Sigmoid colon (tissue), 6 donors: ENCODE measurements at regions not wholly inside any gene's neighbourhood (a gene's known extent, or its start where the extent isn't known, plus 50 kb on each side); places are given as distances from the start of the nearest gene placed in this dataset.

Experiments used
- DNase-seq: peaks from one replicate; pipeline ENCODE4 v3.0.0-alpha.2; 2019
- H3K27ac ChIP-seq, 4 donors: fragments of 200-600 bp; sonication (generic); one replicate each; pipeline ENCODE4 v1.5.1; 2016 to 2019; ENCODE audit warnings: mild to moderate bottlenecking in 1 of 4
- H3K27me3 ChIP-seq, 3 donors: fragments of 200-600 bp; sonication (generic); one replicate each; pipeline ENCODE4 v1.5.1; 2019; ENCODE audit warnings: mild to moderate bottlenecking in 1 of 3
- H3K36me3 ChIP-seq, 4 donors: fragments of 200-600 bp; sonication (generic); one replicate each; pipeline ENCODE4 v1.5.1; 2016 to 2019
- H3K4me1 ChIP-seq, 4 donors: fragments of 200-600 bp; sonication (generic); one replicate each; pipeline ENCODE4 v1.5.1; 2017 to 2019
- H3K4me3 ChIP-seq, 4 donors: fragments of 200-600 bp; sonication (generic); one replicate each; pipeline ENCODE4 v1.5.1; 2017 to 2019; ENCODE audit warnings: mild to moderate bottlenecking in 2 of 4, moderate library complexity in 1 of 4
- H3K9me3 ChIP-seq, 4 donors: fragments of 200-600 bp in 3 of 4; sonication (generic) in 3 of 4; one replicate each; pipeline versions ENCODE4 v1.5.1 to v1.6.1; 2013 to 2019
- CTCF ChIP-seq, 4 experiments: fragments of 450-650 bp in 3 of 4; fragments of 200-600 bp in 1 of 4; IDR thresholded peaks; one replicate each; pipeline ENCODE4 v1.5.1; 2016 to 2019; ENCODE audit warnings: antibody characterized with exemption in 4 of 4, mild to moderate bottlenecking in 3 of 4, moderate library complexity in 2 of 4
- EP300 ChIP-seq, 4 donors: sonication (generic); formaldehyde crosslinking; IDR thresholded peaks; one replicate each; pipeline ENCODE4 v1.6.1; 2017; ENCODE audit warnings: antibody characterized with exemption in 4 of 4
- POLR2A ChIP-seq, 2 donors: fragments of 450-650 bp; IDR thresholded peaks; one replicate each; pipeline ENCODE4 v1.6.1; 2016; ENCODE audit warnings: antibody characterized with exemption in 2 of 2, mild to moderate bottlenecking in 2 of 2, moderate library complexity in 2 of 2
- POLR2AphosphoS5 ChIP-seq, 4 donors: sonication (generic); formaldehyde crosslinking; IDR thresholded peaks; one replicate each; pipeline ENCODE4 v1.6.1; 2017; ENCODE audit warnings: antibody characterized with exemption in 4 of 4
- WGBS, 2 donors: extraction: QIAGEN DNeasy Blood & Tissue Kit; methylation state at CpG; one replicate each; pipeline ENCODE4 v1.1.7; 2013; 5-methylcytosine and 5-hydroxymethylcytosine counted together
- intact Hi-C: fragments of 100-400 bp; cut with DNase I; formaldehyde crosslinking; loops from one replicate; pipeline ENCODE4 v1.15.1; 2023
- donor health status: healthy with polysubstance abuse.
- donor health status: healthy.

DNA sequence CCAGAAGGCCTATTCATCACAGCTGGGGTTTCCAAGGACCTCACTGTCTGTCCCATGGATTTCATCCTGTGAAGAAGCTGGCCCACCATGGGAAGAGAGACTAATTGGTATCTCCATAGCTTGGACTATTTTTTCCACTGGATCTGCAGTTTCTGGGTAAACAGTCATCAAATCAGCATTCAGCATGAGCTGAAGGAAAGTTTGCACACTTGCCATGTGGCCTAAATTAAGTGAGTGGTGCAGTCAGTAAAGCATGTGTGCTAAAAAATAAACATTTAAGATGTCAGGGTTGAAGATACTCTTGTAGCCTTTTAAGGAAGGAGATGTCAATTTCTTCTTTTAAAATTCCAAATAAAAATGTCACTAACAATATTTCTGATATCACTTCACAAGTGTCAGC lies 381.1 kb upstream of the ZMIZ1 start:
- Histone ChIP-seq H3K36me3 (no peaks in the 10 kb centered on the region), H3K27ac (peak overlapping the region in 1 of 4 donors; percentile 80), H3K4me3 (no peak overlapping the region), H3K4me1 (peaks cover 0 to 17% (median 15%) of the 10 kb centered on the region in 4 donors), H3K9me3 (no peaks in the 10 kb centered on the region), H3K27me3 (no peaks in the 10 kb centered on the region)
- TF ChIP-seq CTCF (IDR thresholded peaks at IDR 0.05), result no peak
- no peak for DNase-seq
- intact Hi-C loops, result no loop called here

DNA sequence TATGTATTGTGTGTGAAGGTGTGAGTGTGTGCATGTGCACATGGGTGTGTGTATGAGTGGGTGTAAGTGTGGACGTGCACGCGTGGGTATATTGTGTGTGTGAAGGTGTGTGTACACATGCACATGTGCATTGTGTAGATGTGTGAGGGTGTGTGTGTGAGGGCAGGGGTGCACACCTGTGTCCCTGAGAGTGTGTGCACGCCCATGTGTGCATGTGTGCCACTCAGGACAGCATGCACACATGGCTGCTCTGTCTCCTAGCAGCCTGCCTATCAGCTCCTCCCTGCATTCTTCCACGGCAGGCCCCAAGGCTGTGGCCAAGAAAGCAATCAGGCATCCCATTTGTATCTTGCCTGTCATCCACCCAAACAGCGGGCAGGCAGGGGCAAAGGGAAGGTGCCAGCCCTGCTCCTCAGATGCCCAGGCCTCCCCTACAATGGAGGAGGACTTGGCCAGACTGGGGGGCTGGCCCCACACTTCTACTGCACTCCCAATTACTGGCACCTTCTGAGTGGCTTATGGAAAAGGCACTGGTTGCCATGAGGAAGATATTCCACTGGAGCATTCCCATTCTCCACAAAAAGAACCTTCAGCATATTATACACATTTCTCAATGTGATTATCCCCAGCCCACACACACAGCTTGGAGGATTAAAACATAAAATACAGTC lies 380.4 kb upstream of the ZMIZ1 start:
- Histone ChIP-seq H3K4me3 (no peak overlapping the region), H3K36me3 (no peaks in the 10 kb centered on the region), H3K27me3 (no peaks in the 10 kb centered on the region), H3K9me3 (no peaks in the 10 kb centered on the region), H3K27ac (peak overlapping the region; percentile 53 to 80 (median 62)), H3K4me1 (peaks cover 0 to 17% (median 15%) of the 10 kb centered on the region in 4 donors)
- intact Hi-C loops, result no loop called here
- WGBS, 2 donors, result 81 to 83% methylated on average over 6 of the region's 6 CpGs
- TF ChIP-seq CTCF (IDR thresholded peaks at IDR 0.05) (no peak), EP300 (IDR thresholded peaks at IDR 0.05) (no peak), POLR2AphosphoS5 (IDR thresholded peaks at IDR 0.05) (no peak), POLR2A (IDR thresholded peaks at IDR 0.05) (no peak)
- DNase-seq, result no peak

DNA sequence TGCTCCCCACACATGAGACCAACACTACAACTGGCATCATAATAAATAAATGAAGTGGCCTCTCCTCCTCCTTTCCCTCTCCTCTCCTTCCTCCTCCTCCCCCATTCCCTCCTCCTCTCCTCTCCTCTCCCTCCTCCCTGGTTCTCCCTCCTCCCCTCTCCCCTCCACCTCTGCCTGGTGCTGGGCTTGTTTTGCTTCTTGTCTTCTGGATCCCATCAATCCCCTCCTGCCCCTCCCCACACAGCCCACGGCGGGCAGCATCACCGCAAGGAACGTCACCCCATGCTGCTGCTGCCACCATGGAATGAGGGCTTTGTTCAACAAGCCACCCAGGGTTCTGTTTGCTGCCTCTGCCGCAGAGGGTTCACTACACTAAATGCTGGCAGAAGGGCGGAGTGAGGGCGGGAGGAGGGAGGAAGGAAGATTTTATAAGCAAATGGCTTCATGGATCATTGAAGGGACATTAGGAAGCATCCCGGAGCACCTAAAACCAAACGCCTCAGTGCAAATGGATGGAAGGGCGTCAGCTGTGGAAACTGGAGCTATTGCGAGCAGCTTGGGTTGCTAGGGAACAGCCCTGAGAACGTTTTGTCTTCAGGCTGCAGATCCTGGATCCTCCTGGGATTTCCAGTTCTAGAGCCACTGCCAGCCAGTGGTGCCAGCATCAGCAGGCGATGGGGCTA lies 379.7 kb upstream of the ZMIZ1 start:
- TF ChIP-seq EP300 (IDR thresholded peaks at IDR 0.05) (no peak), POLR2AphosphoS5 (IDR thresholded peaks at IDR 0.05) (peak in 2 of 4 donors; percentile 23 to 47), POLR2A (IDR thresholded peaks at IDR 0.05) (no peak)
- H3K36me3 ChIP-seq, result no peaks in the 10 kb centered on the region
- peak; percentile 77 for DNase-seq
- WGBS, 2 donors, result 52 to 64% methylated on average over 13 of the region's 13 CpGs
- H3K4me3 ChIP-seq, result no peak overlapping the region
- no peaks in the 10 kb centered on the region for H3K27me3 ChIP-seq
- no peaks in the 10 kb centered on the region for H3K9me3 ChIP-seq
- peaks cover 0 to 17% (median 15%) of the 10 kb centered on the region in 4 donors for H3K4me1 ChIP-seq
- H3K27ac ChIP-seq, result peak overlapping the region; percentile 53 to 80 (median 62)
- intact Hi-C loops, result no loop called here

GRCh38 chr10:78689584-78689935 lies 379.2 kb upstream of the ZMIZ1 start:
- no peak for TF ChIP-seq POLR2A (IDR thresholded peaks at IDR 0.05)
- TF ChIP-seq CTCF (IDR thresholded peaks at IDR 0.05), result no peak
- TF ChIP-seq POLR2AphosphoS5 (IDR thresholded peaks at IDR 0.05), result no peak
- intact Hi-C loops, result no loop called here
- no peaks in the 10 kb centered on the region for H3K9me3 ChIP-seq
- H3K4me3 ChIP-seq, result no peak overlapping the region
- peak overlapping the region; percentile 53 to 80 (median 62) for H3K27ac ChIP-seq
- no peaks in the 10 kb centered on the region for H3K27me3 ChIP-seq
- peaks cover 0 to 17% (median 15%) of the 10 kb centered on the region in 4 donors for H3K4me1 ChIP-seq
- H3K36me3 ChIP-seq, result no peaks in the 10 kb centered on the region
- WGBS, 2 donors, result 67 to 69% methylated on average over 2 of the region's 2 CpGs
- no peak for DNase-seq

- intact Hi-C loops, result no loop called here
- 93% methylated on average over 3 of the region's 3 CpGs for WGBS, 2 donors
- Histone ChIP-seq H3K9me3 (no peaks in the 10 kb centered on the region), H3K4me3 (no peak overlapping the region), H3K27ac (peak overlapping the region in 1 of 4 donors; percentile 80), H3K27me3 (no peaks in the 10 kb centered on the region), H3K36me3 (no peaks in the 10 kb centered on the region), H3K4me1 (peaks cover 0 to 17% (median 15%) of the 10 kb centered on the region in 4 donors)
- DNase-seq, result no peak
- TF ChIP-seq POLR2A (IDR thresholded peaks at IDR 0.05), result no peak
- no peak for TF ChIP-seq EP300 (IDR thresholded peaks at IDR 0.05)
- no peak for TF ChIP-seq CTCF (IDR thresholded peaks at IDR 0.05)
- no peak for TF ChIP-seq POLR2AphosphoS5 (IDR thresholded peaks at IDR 0.05)
Observed at GRCh38 chr10:78690354-78691111, 378.2 kb upstream of the ZMIZ1 start.
